ENCODE measurements at regions not wholly inside any gene's neighbourhood (a gene's known extent, or its start where the extent isn't known, plus 50 kb on each side); places are given as distances from the start of the nearest gene placed in this dataset.

- TF ChIP-seq POLR2AphosphoS5 (IDR thresholded peaks at IDR 0.05) (no peak), POLR2A (IDR thresholded peaks at IDR 0.05) (no peak)
- TF ChIP-seq, protein P1, sequence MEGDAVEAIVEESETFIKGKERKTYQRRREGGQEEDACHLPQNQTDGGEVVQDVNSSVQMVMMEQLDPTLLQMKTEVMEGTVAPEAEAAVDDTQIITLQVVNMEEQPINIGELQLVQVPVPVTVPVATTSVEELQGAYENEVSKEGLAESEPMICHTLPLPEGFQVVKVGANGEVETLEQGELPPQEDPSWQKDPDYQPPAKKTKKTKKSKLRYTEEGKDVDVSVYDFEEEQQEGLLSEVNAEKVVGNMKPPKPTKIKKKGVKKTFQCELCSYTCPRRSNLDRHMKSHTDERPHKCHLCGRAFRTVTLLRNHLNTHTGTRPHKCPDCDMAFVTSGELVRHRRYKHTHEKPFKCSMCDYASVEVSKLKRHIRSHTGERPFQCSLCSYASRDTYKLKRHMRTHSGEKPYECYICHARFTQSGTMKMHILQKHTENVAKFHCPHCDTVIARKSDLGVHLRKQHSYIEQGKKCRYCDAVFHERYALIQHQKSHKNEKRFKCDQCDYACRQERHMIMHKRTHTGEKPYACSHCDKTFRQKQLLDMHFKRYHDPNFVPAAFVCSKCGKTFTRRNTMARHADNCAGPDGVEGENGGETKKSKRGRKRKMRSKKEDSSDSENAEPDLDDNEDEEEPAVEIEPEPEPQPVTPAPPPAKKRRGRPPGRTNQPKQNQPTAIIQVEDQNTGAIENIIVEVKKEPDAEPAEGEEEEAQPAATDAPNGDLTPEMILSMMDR (IDR thresholded peaks at IDR 0.05) = no peak
These were observed 775.5 kb downstream of the RNF144A start for GRCh38 chr2:7692657-7693161.
